ENCODE measurements at regions not wholly inside any gene's neighbourhood (a gene's known extent, or its start where the extent isn't known, plus 50 kb on each side); places are given as distances from the start of the nearest gene placed in this dataset.

DNA sequence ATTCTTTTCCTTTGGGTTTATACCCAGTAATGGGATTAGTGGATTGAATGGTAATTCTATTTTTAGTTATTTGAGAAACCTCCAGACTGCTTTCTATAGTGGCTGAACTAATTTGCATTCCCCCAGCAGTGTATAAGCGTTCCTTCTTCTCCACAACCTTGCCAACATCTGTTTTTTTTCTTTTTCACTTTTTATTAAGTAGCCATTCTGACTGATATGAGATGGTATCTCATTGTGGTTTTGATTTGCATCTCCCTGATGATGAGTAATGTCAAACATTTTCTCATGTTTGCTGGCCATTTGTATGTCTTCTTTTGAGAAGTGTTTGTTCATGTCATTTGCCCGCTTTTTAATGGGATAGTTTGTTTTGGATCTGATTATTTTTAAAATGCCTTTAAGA lies 64.1 kb upstream of the MEIS1 start (continued):
- TF ChIP-seq, protein P1, sequence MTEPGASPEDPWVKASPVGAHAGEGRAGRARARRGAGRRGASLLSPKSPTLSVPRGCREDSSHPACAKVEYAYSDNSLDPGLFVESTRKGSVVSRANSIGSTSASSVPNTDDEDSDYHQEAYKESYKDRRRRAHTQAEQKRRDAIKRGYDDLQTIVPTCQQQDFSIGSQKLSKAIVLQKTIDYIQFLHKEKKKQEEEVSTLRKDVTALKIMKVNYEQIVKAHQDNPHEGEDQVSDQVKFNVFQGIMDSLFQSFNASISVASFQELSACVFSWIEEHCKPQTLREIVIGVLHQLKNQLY (CRISPR knock-in tag; IDR thresholded peaks at IDR 0.05): no peak
- no peak for TF ChIP-seq ZNF317 (CRISPR knock-in tag; IDR thresholded peaks at IDR 0.05; ENCODE audit: borderline replicate concordance, low read depth)
- TF ChIP-seq, protein P2, sequence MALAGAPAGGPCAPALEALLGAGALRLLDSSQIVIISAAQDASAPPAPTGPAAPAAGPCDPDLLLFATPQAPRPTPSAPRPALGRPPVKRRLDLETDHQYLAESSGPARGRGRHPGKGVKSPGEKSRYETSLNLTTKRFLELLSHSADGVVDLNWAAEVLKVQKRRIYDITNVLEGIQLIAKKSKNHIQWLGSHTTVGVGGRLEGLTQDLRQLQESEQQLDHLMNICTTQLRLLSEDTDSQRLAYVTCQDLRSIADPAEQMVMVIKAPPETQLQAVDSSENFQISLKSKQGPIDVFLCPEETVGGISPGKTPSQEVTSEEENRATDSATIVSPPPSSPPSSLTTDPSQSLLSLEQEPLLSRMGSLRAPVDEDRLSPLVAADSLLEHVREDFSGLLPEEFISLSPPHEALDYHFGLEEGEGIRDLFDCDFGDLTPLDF (CRISPR knock-in tag; IDR thresholded peaks at IDR 0.05): no peak
- no peak for TF ChIP-seq ESRRA (CRISPR knock-in tag; IDR thresholded peaks at IDR 0.05; ENCODE audit: borderline replicate concordance)
- TF ChIP-seq, protein P3, sequence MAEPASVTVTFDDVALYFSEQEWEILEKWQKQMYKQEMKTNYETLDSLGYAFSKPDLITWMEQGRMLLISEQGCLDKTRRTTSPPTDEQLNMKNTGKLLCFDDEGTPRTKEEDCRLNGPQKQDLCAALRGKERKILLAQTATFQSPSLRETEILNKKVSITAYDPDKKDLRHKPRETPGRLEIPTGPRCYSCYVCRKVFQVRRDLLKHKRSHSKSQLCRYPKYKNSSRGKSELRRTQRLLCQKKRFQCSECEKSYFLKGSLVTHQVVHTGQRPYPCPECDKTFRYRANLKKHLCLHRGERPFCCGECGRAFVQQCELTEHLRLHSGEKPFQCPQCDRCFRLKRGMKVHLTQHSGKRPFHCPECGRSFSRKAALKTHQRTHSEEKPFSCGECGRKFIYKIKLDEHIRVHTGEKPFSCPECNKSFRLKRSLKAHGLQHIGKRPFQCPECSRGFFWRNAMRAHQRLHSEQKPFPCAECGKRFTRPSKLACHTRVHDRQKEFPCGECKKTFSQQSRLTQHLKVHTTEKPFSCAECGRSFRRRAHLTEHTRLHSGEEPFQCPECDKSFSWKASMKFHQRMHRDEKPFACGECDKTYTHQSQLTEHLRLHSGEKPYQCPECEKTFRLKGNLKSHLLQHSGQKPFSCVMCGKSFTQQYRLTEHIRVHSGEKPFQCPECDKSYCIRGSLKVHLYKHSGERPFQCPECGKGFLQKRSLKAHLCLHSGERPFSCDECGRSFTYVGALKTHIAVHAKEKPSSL (CRISPR knock-in tag; conservative IDR thresholded peaks at IDR 0.05): no peak
- TF ChIP-seq EMX1 (CRISPR knock-in tag; IDR thresholded peaks at IDR 0.05): no peak
- no peak for TF ChIP-seq RELA (CRISPR knock-in tag; IDR thresholded peaks at IDR 0.05; ENCODE audit: borderline replicate concordance)
- no peak for TF ChIP-seq ZNF423 (CRISPR knock-in tag; IDR thresholded peaks at IDR 0.05)
- no peak for TF ChIP-seq JAZF1 (CRISPR knock-in tag; IDR thresholded peaks at IDR 0.05)
- TF ChIP-seq ZNF671 (CRISPR knock-in tag; IDR thresholded peaks at IDR 0.05): no peak
- no peak for TF ChIP-seq RORB (CRISPR knock-in tag; IDR thresholded peaks at IDR 0.05)
- no peak for TF ChIP-seq IRF2 (CRISPR knock-in tag; IDR thresholded peaks at IDR 0.05; ENCODE audit: borderline replicate concordance, low read depth)

DNA sequence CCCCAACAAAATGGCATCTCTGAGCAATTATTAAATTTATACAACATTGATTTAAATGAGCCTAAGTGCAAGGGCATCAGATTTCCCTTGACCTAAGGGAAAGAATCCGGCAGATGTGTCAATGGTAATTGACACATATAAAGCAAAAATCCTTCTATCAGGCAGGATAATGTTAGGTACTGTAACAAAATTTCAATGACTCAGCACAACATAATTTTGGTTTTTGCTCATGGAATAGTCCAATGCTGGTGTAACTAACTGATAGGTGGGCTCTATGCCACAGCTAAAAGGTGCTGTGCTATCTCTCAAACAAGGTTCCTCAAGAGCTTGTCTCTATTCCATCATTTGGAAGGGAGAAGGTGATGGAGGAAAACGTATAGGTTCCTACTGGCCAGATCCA lies 68.3 kb upstream of the MEIS1 start:
- DNase-seq (ENCODE audit: low spot score): no peak
- Mint-ChIP-seq H3K4me3 (no peak overlapping the region), H3K36me3 (no peaks in the 10 kb centered on the region), H3K27ac (no peak overlapping the region), H3K27me3 (ENCODE audit: low read depth) (no peaks in the 10 kb centered on the region), H3K4me1 (peaks cover 37% of the 10 kb centered on the region), H3K9me3 (no peaks in the 10 kb centered on the region)
- CTCF ChIA-PET: no interaction called here
- POLR2A ChIA-PET: no interaction called here
- TF ChIP-seq NR2C2 (CRISPR knock-in tag; IDR thresholded peaks at IDR 0.05) (no peak), ZNF263 (CRISPR knock-in tag; IDR thresholded peaks at IDR 0.05; ENCODE audit: low read depth) (no peak), FOXP1 (CRISPR knock-in tag; IDR thresholded peaks at IDR 0.05; ENCODE audit: borderline replicate concordance) (no peak), GABPB1 (CRISPR knock-in tag; IDR thresholded peaks at IDR 0.05) (no peak)
- ATAC-seq: no peak

DNA sequence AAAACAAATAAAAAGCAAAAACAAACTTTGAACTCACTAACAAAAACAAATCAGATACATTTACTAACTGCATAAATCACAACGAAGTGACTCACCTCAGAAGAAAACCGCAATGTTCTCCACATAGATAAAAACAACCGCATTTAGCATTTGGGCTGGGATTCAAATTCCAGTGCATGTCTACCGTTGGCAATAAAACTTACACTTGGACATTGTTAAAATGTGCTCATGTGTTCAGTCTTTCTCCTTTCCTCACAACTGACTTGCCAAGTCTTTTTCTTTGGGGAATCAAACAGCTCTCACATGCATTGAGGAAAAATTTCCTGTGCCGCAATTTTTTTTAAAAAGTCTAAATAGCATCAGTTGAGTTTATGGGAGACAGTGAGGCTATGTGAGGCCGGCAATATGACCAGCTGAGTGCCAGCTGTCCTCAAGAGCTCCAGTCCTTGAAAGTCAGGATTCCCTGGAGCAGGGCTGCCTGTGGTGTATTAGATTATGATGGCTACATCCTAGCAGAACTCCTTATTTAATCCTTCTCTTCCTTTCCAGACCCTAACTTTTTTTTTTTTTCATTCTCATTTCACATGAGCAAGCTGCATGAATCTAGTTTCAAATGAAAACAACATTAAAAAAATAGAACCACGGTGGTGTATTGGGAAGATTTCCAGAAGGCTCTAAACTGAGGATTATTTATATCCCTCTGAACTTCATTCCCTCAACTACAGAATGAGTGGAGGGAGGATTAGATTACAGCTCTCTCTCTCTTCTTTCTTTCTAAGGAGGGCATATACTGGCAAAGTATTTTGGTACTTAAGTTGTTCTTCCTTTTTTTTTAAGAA lies 70.2 kb upstream of the MEIS1 start:
- Mint-ChIP-seq H3K36me3 (no peaks in the 10 kb centered on the region), H3K9me3 (no peaks in the 10 kb centered on the region), H3K4me1 (peaks cover 37% of the 10 kb centered on the region), H3K27ac (no peak overlapping the region), H3K27me3 (ENCODE audit: low read depth) (no peaks in the 10 kb centered on the region), H3K4me3 (no peak overlapping the region)
- ATAC-seq (no peak), DNase-seq (ENCODE audit: low spot score) (no peak)
- ChIA-PET CTCF (no interaction called here), POLR2A (no interaction called here)
- TF ChIP-seq, protein P4, sequence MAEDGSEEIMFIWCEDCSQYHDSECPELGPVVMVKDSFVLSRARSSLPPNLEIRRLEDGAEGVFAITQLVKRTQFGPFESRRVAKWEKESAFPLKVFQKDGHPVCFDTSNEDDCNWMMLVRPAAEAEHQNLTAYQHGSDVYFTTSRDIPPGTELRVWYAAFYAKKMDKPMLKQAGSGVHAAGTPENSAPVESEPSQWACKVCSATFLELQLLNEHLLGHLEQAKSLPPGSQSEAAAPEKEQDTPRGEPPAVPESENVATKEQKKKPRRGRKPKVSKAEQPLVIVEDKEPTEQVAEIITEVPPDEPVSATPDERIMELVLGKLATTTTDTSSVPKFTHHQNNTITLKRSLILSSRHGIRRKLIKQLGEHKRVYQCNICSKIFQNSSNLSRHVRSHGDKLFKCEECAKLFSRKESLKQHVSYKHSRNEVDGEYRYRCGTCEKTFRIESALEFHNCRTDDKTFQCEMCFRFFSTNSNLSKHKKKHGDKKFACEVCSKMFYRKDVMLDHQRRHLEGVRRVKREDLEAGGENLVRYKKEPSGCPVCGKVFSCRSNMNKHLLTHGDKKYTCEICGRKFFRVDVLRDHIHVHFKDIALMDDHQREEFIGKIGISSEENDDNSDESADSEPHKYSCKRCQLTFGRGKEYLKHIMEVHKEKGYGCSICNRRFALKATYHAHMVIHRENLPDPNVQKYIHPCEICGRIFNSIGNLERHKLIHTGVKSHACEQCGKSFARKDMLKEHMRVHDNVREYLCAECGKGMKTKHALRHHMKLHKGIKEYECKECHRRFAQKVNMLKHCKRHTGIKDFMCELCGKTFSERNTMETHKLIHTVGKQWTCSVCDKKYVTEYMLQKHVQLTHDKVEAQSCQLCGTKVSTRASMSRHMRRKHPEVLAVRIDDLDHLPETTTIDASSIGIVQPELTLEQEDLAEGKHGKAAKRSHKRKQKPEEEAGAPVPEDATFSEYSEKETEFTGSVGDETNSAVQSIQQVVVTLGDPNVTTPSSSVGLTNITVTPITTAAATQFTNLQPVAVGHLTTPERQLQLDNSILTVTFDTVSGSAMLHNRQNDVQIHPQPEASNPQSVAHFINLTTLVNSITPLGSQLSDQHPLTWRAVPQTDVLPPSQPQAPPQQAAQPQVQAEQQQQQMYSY (CRISPR knock-in tag; IDR thresholded peaks at IDR 0.05): no peak
- TF ChIP-seq NR2C2 (CRISPR knock-in tag; IDR thresholded peaks at IDR 0.05) (no peak), RELA (CRISPR knock-in tag; IDR thresholded peaks at IDR 0.05; ENCODE audit: borderline replicate concordance) (no peak)

All from WTC11 (cell line).